ENCODE measurements at regions not wholly inside any gene's neighbourhood (a gene's known extent, or its start where the extent isn't known, plus 50 kb on each side); places are given as distances from the start of the nearest gene placed in this dataset.

DNA sequence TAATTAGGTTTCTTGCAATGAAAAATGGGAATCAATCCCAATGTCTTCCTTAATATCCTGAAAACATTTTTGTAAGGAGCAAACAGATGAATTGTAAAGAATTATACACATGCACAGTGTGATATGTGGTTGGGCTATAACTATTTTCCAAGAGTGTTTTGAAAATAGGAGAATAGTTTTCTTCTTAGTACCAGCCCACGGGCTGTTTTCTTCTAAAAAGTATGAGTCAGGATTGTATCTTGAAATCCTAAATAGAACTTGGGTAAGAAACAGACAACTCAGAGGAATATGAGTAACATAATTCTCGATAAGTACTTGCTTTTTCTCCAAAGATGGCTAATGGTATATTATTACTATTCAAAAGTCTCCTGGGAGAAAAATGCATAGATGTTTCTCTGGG, 136.7 kb downstream of the MAGEC2 start:
- DNase-seq (ENCODE audit: low read depth): no peak

DNA sequence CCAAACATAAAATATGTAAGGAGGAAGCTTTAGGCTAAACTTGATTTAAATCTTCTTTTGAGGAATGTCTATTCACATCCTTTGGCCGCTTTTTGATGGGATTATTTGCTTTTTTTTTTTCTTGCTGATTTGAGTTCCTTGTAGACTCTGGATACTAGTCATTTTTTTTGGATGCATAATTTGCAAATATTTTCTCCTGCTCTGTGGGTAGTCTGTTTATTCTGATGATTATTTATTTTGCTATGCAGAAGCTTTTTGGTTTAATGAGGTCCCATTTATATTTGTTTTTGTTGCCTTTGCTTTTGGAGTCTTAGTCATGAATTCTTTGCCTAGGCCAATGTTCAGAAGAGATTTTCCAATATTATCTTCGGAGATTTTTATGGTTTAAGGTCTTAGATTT, 144.9 kb downstream of the MAGEC2 start:
- no peak for TF ChIP-seq CTCF (conservative IDR thresholded peaks at IDR 0.05; ENCODE audit: control insufficient read depth, insufficient read depth, low read depth, low read length)
- no peak overlapping the region for H3K4me3 ChIP-seq (ENCODE audit: control insufficient read depth, low read depth, low read length)
- DNase-seq (ENCODE audit: low read depth): no peak

More for the DNA sequence above, 136.7 kb downstream of the MAGEC2 start:
- no peak overlapping the region for H3K4me3 ChIP-seq (ENCODE audit: control insufficient read depth, low read depth, low read length)
- no peak for TF ChIP-seq CTCF (conservative IDR thresholded peaks at IDR 0.05; ENCODE audit: control insufficient read depth, insufficient read depth, low read depth, low read length)

DNA sequence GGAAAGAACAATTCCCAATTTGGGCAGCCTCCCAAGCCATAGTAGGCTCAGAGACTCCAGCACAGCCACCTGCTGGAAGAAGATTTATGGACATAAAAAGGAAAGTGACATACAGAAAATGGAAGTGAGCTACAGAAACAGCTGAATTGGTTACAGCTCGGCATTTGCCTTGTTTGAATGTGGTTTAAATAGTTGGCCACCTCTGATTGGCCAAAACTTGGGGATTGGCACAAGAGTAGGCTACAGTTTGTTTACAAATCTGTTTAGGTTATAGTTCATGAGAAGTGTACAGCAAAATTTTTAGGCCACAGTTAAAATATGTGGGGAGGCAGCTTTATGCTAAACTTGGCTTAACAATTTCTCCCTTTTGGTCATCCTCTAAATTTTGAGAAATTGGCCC, 150.4 kb downstream of the MAGEC1 start:
- H3K4me3 ChIP-seq (ENCODE audit: control insufficient read depth, low read depth, low read length): no peak overlapping the region
- TF ChIP-seq CTCF (conservative IDR thresholded peaks at IDR 0.05; ENCODE audit: control insufficient read depth, insufficient read depth, low read depth, low read length): no peak
- DNase-seq (ENCODE audit: low read depth): no peak

- H3K4me3 ChIP-seq (ENCODE audit: control insufficient read depth, low read depth, low read length): no peak overlapping the region
- no peak for TF ChIP-seq CTCF (conservative IDR thresholded peaks at IDR 0.05; ENCODE audit: control insufficient read depth, insufficient read depth, low read depth, low read length)
- DNase-seq (ENCODE audit: low read depth): no peak
Measured at GRCh38 chrX:142052238-142052637, 148.5 kb downstream of the MAGEC1 start.

DNA sequence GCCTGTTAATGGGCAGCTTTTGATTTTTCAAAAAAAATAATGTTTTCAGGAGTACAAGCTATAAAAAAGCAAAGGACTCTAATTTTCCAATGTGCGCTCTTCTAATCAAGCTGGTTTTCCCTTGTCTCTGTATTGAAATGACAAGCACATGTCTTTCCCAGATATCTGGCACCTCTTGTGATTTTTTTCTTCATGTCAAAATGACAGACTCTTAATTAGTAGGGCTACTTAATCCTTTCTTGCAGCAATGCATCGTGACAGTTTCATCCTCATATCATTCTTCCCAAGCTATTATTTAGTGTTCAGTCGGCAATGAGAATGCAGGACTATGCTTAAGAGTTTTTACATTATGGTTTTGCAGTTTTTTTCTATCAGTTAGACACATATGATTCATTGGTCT, 139.5 kb downstream of the MAGEC1 start:
- H3K4me3 ChIP-seq (ENCODE audit: control insufficient read depth, low read depth, low read length): no peak overlapping the region

GRCh38 chrX:142040906-142041305, 137.2 kb downstream of the MAGEC1 start:
- no peak for DNase-seq (ENCODE audit: low read depth)
- TF ChIP-seq CTCF (conservative IDR thresholded peaks at IDR 0.05; ENCODE audit: control insufficient read depth, insufficient read depth, low read depth, low read length): no peak
- no peak overlapping the region for H3K4me3 ChIP-seq (ENCODE audit: control insufficient read depth, low read depth, low read length)

More for the DNA sequence above, 139.5 kb downstream of the MAGEC1 start:
- DNase-seq (ENCODE audit: low read depth): no peak
- TF ChIP-seq CTCF (conservative IDR thresholded peaks at IDR 0.05; ENCODE audit: control insufficient read depth, insufficient read depth, low read depth, low read length): no peak

- TF ChIP-seq CTCF (conservative IDR thresholded peaks at IDR 0.05; ENCODE audit: control insufficient read depth, insufficient read depth, low read depth, low read length): no peak
- no peak overlapping the region for H3K4me3 ChIP-seq (ENCODE audit: control insufficient read depth, low read depth, low read length)
- DNase-seq (ENCODE audit: low read depth): no peak
Measured at GRCh38 chrX:142036116-142036515, 132.4 kb downstream of the MAGEC1 start.

All from fibroblast of mammary gland (primary cell).